ENCODE measurements at regions not wholly inside any gene's neighbourhood (a gene's known extent, or its start where the extent isn't known, plus 50 kb on each side); places are given as distances from the start of the nearest gene placed in this dataset.

DNA sequence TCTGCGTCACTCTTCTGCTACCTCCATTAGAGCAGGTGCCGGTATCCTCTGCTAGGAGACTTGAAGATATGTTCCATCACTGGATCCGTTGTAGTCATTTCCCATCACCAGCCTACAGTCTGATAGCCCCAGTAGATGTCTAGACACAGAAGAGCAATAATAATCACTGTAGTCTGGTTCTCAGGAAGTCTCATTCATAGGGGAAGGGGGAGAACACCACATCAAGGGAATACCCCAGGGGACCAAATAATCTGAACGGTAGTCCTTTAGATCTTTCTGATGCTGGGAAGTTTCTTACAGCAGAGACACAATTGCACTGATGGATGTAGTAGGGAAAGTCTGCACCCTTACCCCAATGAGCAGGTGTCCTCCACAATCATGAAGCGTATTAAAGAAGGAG is 595.0 kb downstream of the EPHA3 start:
- no peaks in the 10 kb centered on the region for H3K4me1 ChIP-seq (ENCODE audit: control insufficient read depth, extremely low read depth, insufficient read depth, low read length)
- ChIA-PET POLR2A (no interaction called here), CTCF (no interaction called here)
- H3K36me3 ChIP-seq (ENCODE audit: control insufficient read depth in 2 of 2, extremely low read depth in 1 of 2, insufficient read depth in 2 of 2, low read length in 2 of 2), result no peaks in the 10 kb centered on the region
- no peaks in the 10 kb centered on the region for H3K9me1 ChIP-seq (replicated peaks; ENCODE audit: control insufficient read depth, extremely low read depth, insufficient read depth, low read length)
- H3K27ac ChIP-seq (ENCODE audit: insufficient read depth, low read depth, low read length), result no peak overlapping the region
- no peak for DNase-seq (ENCODE audit: low read depth, low spot score)
- H2AFZ ChIP-seq (ENCODE audit: low read depth, low read length), result no peak overlapping the region
- no peak overlapping the region for H3K4me3 ChIP-seq (replicated peaks in 1 of 3; ENCODE audit: insufficient read depth in 1 of 3, low read depth in 1 of 3, low read length in 3 of 3)
- H3K9me3 ChIP-seq (replicated peaks; ENCODE audit: control insufficient read depth, insufficient read depth, low read length), result peaks cover 3% of the 10 kb centered on the region
- TF ChIP-seq, protein P1, sequence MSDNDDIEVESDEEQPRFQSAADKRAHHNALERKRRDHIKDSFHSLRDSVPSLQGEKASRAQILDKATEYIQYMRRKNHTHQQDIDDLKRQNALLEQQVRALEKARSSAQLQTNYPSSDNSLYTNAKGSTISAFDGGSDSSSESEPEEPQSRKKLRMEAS (IDR thresholded peaks at IDR 0.05; ENCODE audit: insufficient read depth, insufficient read length), result no peak
- no peak for TF ChIP-seq EZH2 (IDR thresholded peaks at IDR 0.05; ENCODE audit: borderline replicate concordance, low read depth, low read length, severe bottlenecking)
- TF ChIP-seq POLR2AphosphoS5 (IDR thresholded peaks at IDR 0.05; ENCODE audit: insufficient read depth, low read depth, low read length), result no peak
- no peak for TF ChIP-seq MYC (IDR thresholded peaks at IDR 0.05; ENCODE audit: low read depth, low read length)
- no peak for TF ChIP-seq FOS (IDR thresholded peaks at IDR 0.05; ENCODE audit: borderline replicate concordance, insufficient read depth, low read length)
- TF ChIP-seq JUN (IDR thresholded peaks at IDR 0.05; ENCODE audit: borderline replicate concordance, insufficient read depth, insufficient read length, low read depth), result no peak
- TF ChIP-seq, protein P2, sequence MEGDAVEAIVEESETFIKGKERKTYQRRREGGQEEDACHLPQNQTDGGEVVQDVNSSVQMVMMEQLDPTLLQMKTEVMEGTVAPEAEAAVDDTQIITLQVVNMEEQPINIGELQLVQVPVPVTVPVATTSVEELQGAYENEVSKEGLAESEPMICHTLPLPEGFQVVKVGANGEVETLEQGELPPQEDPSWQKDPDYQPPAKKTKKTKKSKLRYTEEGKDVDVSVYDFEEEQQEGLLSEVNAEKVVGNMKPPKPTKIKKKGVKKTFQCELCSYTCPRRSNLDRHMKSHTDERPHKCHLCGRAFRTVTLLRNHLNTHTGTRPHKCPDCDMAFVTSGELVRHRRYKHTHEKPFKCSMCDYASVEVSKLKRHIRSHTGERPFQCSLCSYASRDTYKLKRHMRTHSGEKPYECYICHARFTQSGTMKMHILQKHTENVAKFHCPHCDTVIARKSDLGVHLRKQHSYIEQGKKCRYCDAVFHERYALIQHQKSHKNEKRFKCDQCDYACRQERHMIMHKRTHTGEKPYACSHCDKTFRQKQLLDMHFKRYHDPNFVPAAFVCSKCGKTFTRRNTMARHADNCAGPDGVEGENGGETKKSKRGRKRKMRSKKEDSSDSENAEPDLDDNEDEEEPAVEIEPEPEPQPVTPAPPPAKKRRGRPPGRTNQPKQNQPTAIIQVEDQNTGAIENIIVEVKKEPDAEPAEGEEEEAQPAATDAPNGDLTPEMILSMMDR (IDR thresholded peaks at IDR 0.05; ENCODE audit: extremely low read depth in 1 of 2, insufficient read depth in 1 of 2, low read depth in 1 of 2, low read length in 2 of 2), result no peak
- no peak for TF ChIP-seq GATA2 (IDR thresholded peaks at IDR 0.05; ENCODE audit: insufficient read depth, insufficient read length, low read depth, low read length)
- no peak for TF ChIP-seq POLR2A (IDR thresholded peaks at IDR 0.05; ENCODE audit: low read depth, low read length)
- dilution Hi-C loops (cut with MboI; ENCODE audit: extremely low pct_ligation_motif_present, low sequenced_read_pairs), result no loop called here
- H3K27me3 ChIP-seq (ENCODE audit: control insufficient read depth in 2 of 2, insufficient read depth in 2 of 2, low read length in 2 of 2), result no peaks in the 10 kb centered on the region
- H3K79me2 ChIP-seq (ENCODE audit: control insufficient read depth, insufficient read depth, low read length), result no peaks in the 10 kb centered on the region
- no peak overlapping the region for H3K4me2 ChIP-seq (ENCODE audit: insufficient read depth, low read length)
- BruUV-seq (replicated peaks), result no TSS peak
- H3K9ac ChIP-seq (replicated peaks; ENCODE audit: extremely low read depth, insufficient read depth, low read length), result no peak overlapping the region
- no peak for FAIRE-seq
- intact Hi-C loops (cut with micrococcal nuclease), result no loop called here
- no peaks in the 10 kb centered on the region for H4K20me1 ChIP-seq (replicated peaks; ENCODE audit: control insufficient read depth, extremely low read depth, insufficient read depth, low read length)

Data from endothelial cell of umbilical vein (primary cell).